Fibroblast of lung (primary cell): ENCODE measurements at regions not wholly inside any gene's neighbourhood (a gene's known extent, or its start where the extent isn't known, plus 50 kb on each side); places are given as distances from the start of the nearest gene placed in this dataset.

Source experiments
- DNase-seq, 2 donors: peaks; one replicate each; pipeline versions ENCODE4 v3.0.0 to v3.0.0-alpha.2; 2010; ENCODE audit warnings: low read depth in 2 of 2
- H2AFZ ChIP-seq: 2 replicates; pipeline ENCODE4 v1.5.1; 2012; ENCODE audit warnings: low read length, control low read depth, inconsistent platforms
- H3K27ac ChIP-seq: 2 replicates; pipeline ENCODE4 v1.5.1; 2011; ENCODE audit warnings: low read length, control low read depth; ENCODE audit not compliant: insufficient read depth
- H3K27me3 ChIP-seq: 2 replicates; pipeline ENCODE4 v1.5.1; 2011; ENCODE audit warnings: mild to moderate bottlenecking, low read length; ENCODE audit not compliant: control insufficient read depth, insufficient read depth
- H3K36me3 ChIP-seq: 2 replicates; pipeline ENCODE4 v1.5.1; 2011; ENCODE audit warnings: low read length; ENCODE audit not compliant: control insufficient read depth, insufficient read depth
- H3K4me1 ChIP-seq: 2 replicates; pipeline ENCODE4 v1.5.1; 2011; ENCODE audit warnings: low read length; ENCODE audit not compliant: control insufficient read depth, insufficient read depth; ENCODE audit errors: extremely low read depth
- H3K4me2 ChIP-seq: 2 replicates; pipeline ENCODE4 v1.5.1; 2011; ENCODE audit warnings: low read length, control low read depth; ENCODE audit not compliant: insufficient read depth; ENCODE audit errors: extremely low read depth
- H3K4me3 ChIP-seq, 4 experiments: fragments of 200-600 bp in 1 of 4; sonication (generic) in 1 of 4; replicated peaks in 1 of 4; 2 replicates each; pipeline ENCODE4 v1.5.1; 2011 to 2016; ENCODE audit warnings: low read length in 4 of 4, low read depth in 3 of 4, mild to moderate bottlenecking in 3 of 4, control low read depth in 2 of 4, inconsistent platforms in 1 of 4, mixed read lengths in 1 of 4; ENCODE audit not compliant: insufficient read depth in 1 of 4; ENCODE audit errors: control extremely low read depth in 1 of 4
- H3K79me2 ChIP-seq: 2 replicates; pipeline ENCODE4 v1.5.1; 2012; ENCODE audit warnings: mild to moderate bottlenecking, low read length, inconsistent platforms; ENCODE audit not compliant: control insufficient read depth, insufficient read depth
- H3K9ac ChIP-seq: 2 replicates; pipeline ENCODE4 v1.5.1; 2011; ENCODE audit warnings: mild to moderate bottlenecking, low read length, control low read depth; ENCODE audit not compliant: insufficient read depth
- H3K9me3 ChIP-seq: 2 replicates; pipeline ENCODE4 v1.5.1; 2012; ENCODE audit warnings: low read depth, low read length; ENCODE audit not compliant: control insufficient read depth, insufficient read depth
- H4K20me1 ChIP-seq: 2 replicates; pipeline ENCODE4 v1.5.1; 2011; ENCODE audit warnings: low read length; ENCODE audit not compliant: control insufficient read depth, insufficient read depth; ENCODE audit errors: extremely low read depth
- CTCF ChIP-seq, 2 donors: IDR thresholded peaks in 1 of 2; conservative IDR thresholded peaks in 1 of 2; 1 replicate in 1 of 2; 2 replicates in 1 of 2; pipeline ENCODE4 v1.5.1; 2011 to 2012; ENCODE audit warnings: low read length in 2 of 2, control low read depth in 1 of 2, inconsistent platforms in 1 of 2, low read depth in 1 of 2, mild to moderate bottlenecking in 1 of 2
- EZH2 ChIP-seq: IDR thresholded peaks from 2 replicates; pipeline ENCODE4 v1.5.1; 2012; ENCODE audit warnings: low read length, control low read depth, mild to moderate bottlenecking; ENCODE audit errors: missing control alignments

GRCh38 chr13:65300220-65300619 is 1929.9 kb downstream of the PCDH9 start:
- H3K4me3 ChIP-seq = no peak overlapping the region
- TF ChIP-seq CTCF (conservative IDR thresholded peaks at IDR 0.05 in 1 of 2, IDR thresholded peaks at IDR 0.05 in 1 of 2; ENCODE audit: low read depth in 1 of 2, low read length in 2 of 2) (no peak), EZH2 (no peak)
- no peaks in the 10 kb centered on the region for H3K4me1 ChIP-seq
- no peaks in the 10 kb centered on the region for H4K20me1 ChIP-seq
- H3K4me2 ChIP-seq = no peak overlapping the region
- no peak overlapping the region for H2AFZ ChIP-seq
- no peak for DNase-seq
- H3K27ac ChIP-seq = no peak overlapping the region
- H3K79me2 ChIP-seq = no peaks in the 10 kb centered on the region
- no peaks in the 10 kb centered on the region for H3K36me3 ChIP-seq
- no peak overlapping the region for H3K9ac ChIP-seq
- H3K9me3 ChIP-seq = no peaks in the 10 kb centered on the region
- H3K27me3 ChIP-seq = no peaks in the 10 kb centered on the region

- no peak for TF ChIP-seq EZH2
- no peak for TF ChIP-seq CTCF (conservative IDR thresholded peaks at IDR 0.05 in 1 of 2, IDR thresholded peaks at IDR 0.05 in 1 of 2; ENCODE audit: low read depth in 1 of 2, low read length in 2 of 2)
- Histone ChIP-seq H4K20me1 (no peaks in the 10 kb centered on the region), H3K36me3 (no peaks in the 10 kb centered on the region), H3K4me2 (no peak overlapping the region), H3K27ac (no peak overlapping the region), H3K79me2 (no peaks in the 10 kb centered on the region), H3K27me3 (no peaks in the 10 kb centered on the region), H3K9ac (no peak overlapping the region), H2AFZ (no peak overlapping the region), H3K9me3 (no peaks in the 10 kb centered on the region), H3K4me1 (no peaks in the 10 kb centered on the region), H3K4me3 (no peak overlapping the region)
- no peak for DNase-seq
Measured at GRCh38 chr13:65293530-65294198, 1936.5 kb downstream of the PCDH9 start.

GRCh38 chr13:65292488-65292901 is 1937.6 kb downstream of the PCDH9 start:
- no peak overlapping the region for H2AFZ ChIP-seq

More at GRCh38 chr13:65292488-65292901, 1937.6 kb downstream of the PCDH9 start:
- TF ChIP-seq CTCF (conservative IDR thresholded peaks at IDR 0.05 in 1 of 2, IDR thresholded peaks at IDR 0.05 in 1 of 2; ENCODE audit: low read depth in 1 of 2, low read length in 2 of 2) = no peak
- TF ChIP-seq EZH2 = no peak
- peak; percentile 84 to 87 for DNase-seq
- H3K9me3 ChIP-seq = no peaks in the 10 kb centered on the region
- H3K9ac ChIP-seq = no peak overlapping the region
- H3K27ac ChIP-seq = no peak overlapping the region
- H3K4me1 ChIP-seq = no peaks in the 10 kb centered on the region
- no peaks in the 10 kb centered on the region for H3K27me3 ChIP-seq
- H3K4me2 ChIP-seq = no peak overlapping the region
- no peaks in the 10 kb centered on the region for H4K20me1 ChIP-seq
- H3K79me2 ChIP-seq = no peaks in the 10 kb centered on the region
- no peaks in the 10 kb centered on the region for H3K36me3 ChIP-seq
- H3K4me3 ChIP-seq = no peak overlapping the region
